AG04450 (cell line): ENCODE measurements at regions not wholly inside any gene's neighbourhood (a gene's known extent, or its start where the extent isn't known, plus 50 kb on each side); places are given as distances from the start of the nearest gene placed in this dataset.

ENCODE experiments used
- CTCF ChIA-PET: fragments of 300-600, 350-600 bp; formaldehyde crosslinking; extraction: SDS; loops from one replicate; lab custom pipeline; 2022; ENCODE audit warnings: antibody characterized with exemption, inconsistent platforms; lab: Charles Lee
- POLR2A ChIA-PET: fragments of 350-600 bp; formaldehyde crosslinking; extraction: SDS; loops from one replicate; lab custom pipeline; 2021; ENCODE audit warnings: antibody characterized with exemption, inconsistent platforms; lab: Yijun Ruan, JAX
- DNase-seq: peaks from one replicate; pipeline ENCODE4 v3.0.0-alpha.2; 2011; ENCODE audit warnings: low read depth, low spot score
- H3K27ac ChIP-seq: one replicate; pipeline ENCODE4 v1.5.1; 2012; ENCODE audit warnings: low read depth, low read length, control low read depth
- H3K27me3 ChIP-seq: one replicate; pipeline ENCODE4 v1.6.0; 2012; ENCODE audit warnings: low read length; ENCODE audit not compliant: control insufficient read depth, insufficient read depth
- H3K4me3 ChIP-seq: 2 replicates; pipeline ENCODE4 v1.5.1; 2011; ENCODE audit warnings: mild to moderate bottlenecking, low read depth, low read length, control low read depth
- H3K9me3 ChIP-seq: 2 replicates; pipeline ENCODE4 v1.5.1; 2012; ENCODE audit warnings: low read length; ENCODE audit not compliant: control insufficient read depth, insufficient read depth
- CTCF ChIP-seq: IDR thresholded peaks from 2 replicates; pipeline ENCODE4 v1.5.1; 2011; ENCODE audit warnings: low read depth, low read length, control low read depth, inconsistent platforms

- DNase-seq, result no peak
- ChIA-PET CTCF (interaction anchor here (0.5 kb wide), 1 partner anchor 15 kb away, joined by 4 read pairs; no protein-coding TSS in a partner anchor), POLR2A (no interaction called here)
Measured at GRCh38 chr12:66744956-66745383, 66.1 kb upstream of the GRIP1 start.

GRCh38 chr12:66746489-66747201 is 67.8 kb upstream of the GRIP1 start:
- no peak overlapping the region for H3K4me3 ChIP-seq
- no peak for DNase-seq
- CTCF ChIA-PET, result interaction anchor here (0.6 kb wide), 1 partner anchor 18 kb away, joined by 3 read pairs; no protein-coding TSS in a partner anchor
- H3K9me3 ChIP-seq, result no peaks in the 10 kb centered on the region
- no peaks in the 10 kb centered on the region for H3K27me3 ChIP-seq
- no peak for TF ChIP-seq CTCF
- H3K27ac ChIP-seq, result no peak overlapping the region
- POLR2A ChIA-PET, result no interaction called here

More at GRCh38 chr12:66744956-66745383, 66.1 kb upstream of the GRIP1 start:
- Histone ChIP-seq H3K9me3 (no peaks in the 10 kb centered on the region), H3K4me3 (no peak overlapping the region), H3K27ac (no peak overlapping the region), H3K27me3 (no peaks in the 10 kb centered on the region)
- TF ChIP-seq CTCF, result no peak

- no peak for DNase-seq
- no peak for TF ChIP-seq CTCF
- no peaks in the 10 kb centered on the region for H3K27me3 ChIP-seq
- POLR2A ChIA-PET, result no interaction called here
- no peak overlapping the region for H3K27ac ChIP-seq
- no peak overlapping the region for H3K4me3 ChIP-seq
- CTCF ChIA-PET, result no interaction called here
- no peaks in the 10 kb centered on the region for H3K9me3 ChIP-seq
Measured at GRCh38 chr12:66751432-66752113, 72.7 kb upstream of the GRIP1 start.

- no peak overlapping the region for H3K4me3 ChIP-seq
- no peaks in the 10 kb centered on the region for H3K9me3 ChIP-seq
- CTCF ChIA-PET, result no interaction called here
- H3K27ac ChIP-seq, result no peak overlapping the region
- TF ChIP-seq CTCF, result no peak
- no peak for DNase-seq
- H3K27me3 ChIP-seq, result no peaks in the 10 kb centered on the region
- POLR2A ChIA-PET, result no interaction called here
Measured at GRCh38 chr12:66753810-66754209, 74.9 kb upstream of the GRIP1 start.

GRCh38 chr12:66755727-66756395 is 77.0 kb upstream of the GRIP1 start:
- TF ChIP-seq CTCF, result no peak
- Histone ChIP-seq H3K9me3 (no peaks in the 10 kb centered on the region), H3K4me3 (no peak overlapping the region), H3K27ac (no peak overlapping the region), H3K27me3 (no peaks in the 10 kb centered on the region)
- ChIA-PET POLR2A (no interaction called here), CTCF (no interaction called here)
- no peak for DNase-seq
